ENCODE measurements at regions not wholly inside any gene's neighbourhood (a gene's known extent, or its start where the extent isn't known, plus 50 kb on each side); places are given as distances from the start of the nearest gene placed in this dataset.

- no peak for TF ChIP-seq CTCF (conservative IDR thresholded peaks at IDR 0.05)
- Mint-ChIP-seq H3K27ac (no peak overlapping the region), H3K4me3 (no peak overlapping the region), H3K36me3 (ENCODE audit: low read depth) (no peaks in the 10 kb centered on the region), H3K9me3 (no peaks in the 10 kb centered on the region), H3K27me3 (ENCODE audit: insufficient read depth) (no peaks in the 10 kb centered on the region), H3K4me1 (peaks cover 18% of the 10 kb centered on the region)
- H3K9ac ChIP-seq (ENCODE audit: extremely low read depth, low read length, poor library complexity, severe bottlenecking), result no peak overlapping the region
- no peaks in the 10 kb centered on the region for H3K27me3 ChIP-seq (ENCODE audit: control insufficient read depth, insufficient read depth, low read length, poor library complexity, severe bottlenecking)
- no peaks in the 10 kb centered on the region for H3K9me3 ChIP-seq (ENCODE audit: control insufficient read depth, low read length)
- DNase-seq, result no peak
- H3K36me3 ChIP-seq (ENCODE audit: control insufficient read depth, insufficient read depth, low read length), result no peaks in the 10 kb centered on the region
- no peak overlapping the region for H3K4me3 ChIP-seq (ENCODE audit: low read length)
- H3K4me1 ChIP-seq (ENCODE audit: control insufficient read depth, insufficient read depth, low read length), result no peaks in the 10 kb centered on the region
- H3K27ac ChIP-seq (ENCODE audit: low read depth, low read length), result no peak overlapping the region
- WGBS, 2 experiments (ENCODE audit: insufficient coverage in 1 of 2, insufficient read length in 1 of 2), result 77 to 100% methylated on average over 1 to 2 of the region's 2 CpGs
These were observed 193.6 kb upstream of the PIK3C3 start for GRCh38 chr18:41761333-41762018.

GRCh38 chr18:41758534-41758933 lies 196.5 kb upstream of the PIK3C3 start:
- Histone ChIP-seq H3K36me3 (ENCODE audit: control insufficient read depth, insufficient read depth, low read length) (no peaks in the 10 kb centered on the region), H3K9me3 (ENCODE audit: control insufficient read depth, low read length) (no peaks in the 10 kb centered on the region), H3K4me3 (ENCODE audit: low read length) (no peak overlapping the region), H3K27me3 (ENCODE audit: control insufficient read depth, insufficient read depth, low read length, poor library complexity, severe bottlenecking) (no peaks in the 10 kb centered on the region), H3K9ac (ENCODE audit: extremely low read depth, low read length, poor library complexity, severe bottlenecking) (no peak overlapping the region), H3K4me1 (ENCODE audit: control insufficient read depth, insufficient read depth, low read length) (no peaks in the 10 kb centered on the region), H3K27ac (ENCODE audit: low read depth, low read length) (no peak overlapping the region)
- WGBS, 2 experiments (ENCODE audit: insufficient coverage in 1 of 2, insufficient read length in 1 of 2), result 100% methylated on average over 4 of the region's 4 CpGs; no CpG with 5 or more reads in 1 of the 2 experiments
- no peak overlapping the region for H3K27ac Mint-ChIP-seq
- no peak overlapping the region for H3K4me3 Mint-ChIP-seq
- DNase-seq, result no peak
- peaks cover 5% of the 10 kb centered on the region for H3K4me1 Mint-ChIP-seq
- no peak for TF ChIP-seq CTCF (conservative IDR thresholded peaks at IDR 0.05)
- no peaks in the 10 kb centered on the region for H3K9me3 Mint-ChIP-seq
- H3K27me3 Mint-ChIP-seq (ENCODE audit: insufficient read depth), result no peaks in the 10 kb centered on the region
- H3K36me3 Mint-ChIP-seq (ENCODE audit: low read depth), result no peaks in the 10 kb centered on the region

GRCh38 chr18:41756141-41756540 lies 198.9 kb upstream of the PIK3C3 start:
- Mint-ChIP-seq H3K36me3 (ENCODE audit: low read depth) (no peaks in the 10 kb centered on the region), H3K4me3 (no peak overlapping the region), H3K9me3 (no peaks in the 10 kb centered on the region), H3K27ac (no peak overlapping the region), H3K4me1 (peaks cover 5% of the 10 kb centered on the region), H3K27me3 (ENCODE audit: insufficient read depth) (no peaks in the 10 kb centered on the region)
- no peak for DNase-seq
- Histone ChIP-seq H3K36me3 (ENCODE audit: control insufficient read depth, insufficient read depth, low read length) (no peaks in the 10 kb centered on the region), H3K4me3 (ENCODE audit: low read length) (no peak overlapping the region), H3K9me3 (ENCODE audit: control insufficient read depth, low read length) (no peaks in the 10 kb centered on the region), H3K27ac (ENCODE audit: low read depth, low read length) (no peak overlapping the region), H3K9ac (ENCODE audit: extremely low read depth, low read length, poor library complexity, severe bottlenecking) (no peak overlapping the region), H3K4me1 (ENCODE audit: control insufficient read depth, insufficient read depth, low read length) (no peaks in the 10 kb centered on the region), H3K27me3 (ENCODE audit: control insufficient read depth, insufficient read depth, low read length, poor library complexity, severe bottlenecking) (no peaks in the 10 kb centered on the region)
- WGBS, 2 experiments (ENCODE audit: insufficient coverage in 1 of 2, insufficient read length in 1 of 2), result 78 to 91% methylated on average over 5 of the region's 5 CpGs
- no peak for TF ChIP-seq CTCF (conservative IDR thresholded peaks at IDR 0.05)

All from endodermal cell (in vitro differentiated cells).